Stomach smooth muscle (tissue), 2 donors: ENCODE measurements at regions not wholly inside any gene's neighbourhood (a gene's known extent, or its start where the extent isn't known, plus 50 kb on each side); places are given as distances from the start of the nearest gene placed in this dataset.
"Not testable (repeated sequence)": the region's sequence is repeated elsewhere in the genome, so short reads cannot be mapped to it uniquely, and the experiment has no call there.

Experiments used
- H3K27ac ChIP-seq: one replicate; pipeline ENCODE4 v1.7.0; 2013; ENCODE audit warnings: mild to moderate bottlenecking, low read length, inconsistent platforms
- H3K27me3 ChIP-seq, 2 donors: one replicate each; pipeline ENCODE4 v1.7.0; 2013; ENCODE audit warnings: low read length in 2 of 2; ENCODE audit not compliant: insufficient read depth in 2 of 2, control insufficient read depth in 1 of 2
- H3K36me3 ChIP-seq, 2 donors: one replicate each; pipeline ENCODE4 v1.7.0; 2013; ENCODE audit warnings: low read length in 2 of 2; ENCODE audit not compliant: control insufficient read depth in 2 of 2, insufficient read depth in 2 of 2
- H3K4me1 ChIP-seq: one replicate; pipeline ENCODE4 v1.7.0; 2013; ENCODE audit warnings: low read length; ENCODE audit not compliant: control insufficient read depth, insufficient read depth
- H3K4me3 ChIP-seq, 2 donors: one replicate each; pipeline ENCODE4 v1.7.0; 2013; ENCODE audit warnings: low read length in 2 of 2
- H3K9ac ChIP-seq, 2 donors: one replicate each; pipeline ENCODE4 v1.7.0; 2013; ENCODE audit warnings: low read length in 2 of 2, mild to moderate bottlenecking in 1 of 2
- H3K9me3 ChIP-seq, 2 donors: one replicate each; pipeline ENCODE4 v1.7.0; 2013; ENCODE audit warnings: low read length in 2 of 2; ENCODE audit not compliant: control insufficient read depth in 2 of 2
- donor health status: healthy.
- donor health status: Pancreatic carcinoma.

DNA sequence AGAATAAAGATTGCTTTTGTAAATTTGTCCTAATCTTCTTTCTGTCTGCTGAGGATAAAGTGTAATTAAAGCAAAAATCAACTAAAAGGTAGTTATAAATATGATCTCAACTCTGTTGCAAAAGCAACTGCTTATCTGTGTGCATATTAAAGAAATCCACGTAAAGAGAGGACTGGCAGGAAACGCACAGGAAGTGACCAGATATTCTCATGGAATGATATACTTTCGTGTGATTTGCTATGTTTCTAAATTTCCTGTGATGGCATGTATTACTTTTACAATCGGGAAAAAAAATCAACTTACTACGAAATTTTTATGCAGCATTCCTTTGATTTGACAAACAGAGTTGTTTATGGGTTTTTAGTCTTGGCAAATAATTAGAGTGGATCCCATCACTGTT lies 75.4 kb downstream of the RGS2 start:
- Histone ChIP-seq H3K27ac (no peak overlapping the region), H3K36me3 (no peaks in the 10 kb centered on the region), H3K4me1 (no peaks in the 10 kb centered on the region), H3K4me3 (no peak overlapping the region), H3K27me3 (no peaks in the 10 kb centered on the region), H3K9ac (no peak overlapping the region), H3K9me3 (no peaks in the 10 kb centered on the region)

DNA sequence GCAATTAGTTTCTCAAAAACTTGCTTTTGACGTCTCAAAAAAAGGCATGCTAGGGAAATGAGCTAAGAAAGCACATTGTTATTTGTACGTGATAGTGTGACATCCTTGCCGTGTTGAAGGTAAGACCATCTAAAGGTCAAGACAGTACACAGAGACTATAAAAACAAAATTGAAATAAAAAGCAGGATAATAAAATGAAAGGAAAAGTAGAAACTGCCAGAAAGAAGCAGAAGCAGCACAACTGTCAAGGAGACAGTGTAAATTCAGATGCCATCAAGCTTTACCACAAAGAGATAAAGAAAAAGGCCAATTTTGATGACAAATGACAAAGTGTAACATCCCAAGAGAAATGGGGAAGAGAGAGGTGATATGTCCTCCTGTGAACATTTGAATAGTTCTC lies 76.5 kb downstream of the RGS2 start:
- H3K27me3 ChIP-seq, H3K27ac ChIP-seq, H3K4me1 ChIP-seq, H3K4me3 ChIP-seq, H3K9me3 ChIP-seq, H3K9ac ChIP-seq, H3K36me3 ChIP-seq: not testable (repeated sequence)

DNA sequence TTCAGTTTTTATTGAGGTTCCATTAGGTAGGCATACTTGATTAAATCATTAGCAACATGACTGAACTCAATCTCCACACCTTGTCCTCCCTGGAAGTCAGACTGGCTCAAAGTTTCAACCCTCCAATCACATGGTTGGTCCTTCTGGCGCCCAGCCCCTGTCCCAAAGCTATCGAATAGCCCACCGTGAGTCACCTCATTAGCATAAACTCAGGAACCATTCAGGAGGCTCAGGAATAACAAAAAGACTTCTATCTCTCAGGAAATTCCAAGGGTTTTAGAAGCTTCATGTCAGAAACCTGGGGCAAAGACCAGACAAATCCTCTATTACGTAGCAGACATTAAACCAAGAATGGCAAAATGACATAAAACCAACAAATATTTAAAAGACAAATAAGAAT lies 78.6 kb downstream of the RGS2 start:
- H3K4me1 ChIP-seq: no peaks in the 10 kb centered on the region

DNA sequence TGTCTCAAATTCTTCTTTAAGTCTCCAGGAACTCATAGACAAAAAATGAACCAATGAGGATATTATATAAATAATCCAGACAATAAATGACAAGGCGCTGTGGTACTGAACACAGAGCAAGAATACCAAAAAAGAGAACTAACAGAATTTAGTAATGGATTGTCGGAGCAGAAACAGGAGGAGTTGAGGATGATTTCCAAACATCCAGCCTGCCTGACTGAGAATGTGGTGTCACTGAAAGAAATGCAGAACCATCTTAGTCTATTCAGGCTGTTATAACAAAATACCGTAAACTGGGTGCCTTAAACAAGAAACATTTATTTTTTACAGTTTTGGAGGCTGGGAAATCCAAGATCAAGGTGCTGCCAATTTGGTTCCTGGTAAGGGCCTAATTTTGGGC lies 79.7 kb downstream of the RGS2 start:
- Histone ChIP-seq H3K9ac (no peak overlapping the region), H3K4me1 (no peaks in the 10 kb centered on the region), H3K4me3 (no peak overlapping the region), H3K36me3 (no peaks in the 10 kb centered on the region), H3K27me3 (no peaks in the 10 kb centered on the region), H3K9me3 (no peaks in the 10 kb centered on the region), H3K27ac (no peak overlapping the region)

More for the DNA sequence above, 78.6 kb downstream of the RGS2 start:
- Histone ChIP-seq H3K4me3 (no peak overlapping the region), H3K9me3 (no peaks in the 10 kb centered on the region), H3K9ac (no peak overlapping the region), H3K27ac (no peak overlapping the region), H3K27me3 (no peaks in the 10 kb centered on the region), H3K36me3 (no peaks in the 10 kb centered on the region)

DNA sequence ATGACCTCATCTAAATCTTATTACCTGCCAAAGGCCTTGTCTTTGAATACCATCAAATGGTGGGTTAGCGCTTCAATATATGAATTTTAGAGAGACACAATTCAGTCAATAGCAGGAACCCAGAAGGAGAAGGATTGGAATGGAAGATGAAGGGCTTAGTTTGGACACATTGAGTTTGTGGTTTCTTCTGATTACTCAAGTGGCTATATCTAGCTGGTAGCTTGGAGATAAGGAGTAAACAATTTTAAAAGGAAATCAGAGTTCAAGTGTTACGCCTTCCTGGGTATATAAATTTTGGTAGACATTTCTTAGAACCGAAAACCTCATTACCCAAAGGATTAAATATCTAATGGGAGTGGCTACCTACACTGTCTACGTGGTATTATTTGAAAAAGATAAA lies 80.2 kb downstream of the RGS2 start:
- Histone ChIP-seq H3K36me3 (no peaks in the 10 kb centered on the region), H3K9ac (no peak overlapping the region), H3K9me3 (no peaks in the 10 kb centered on the region), H3K27ac (no peak overlapping the region), H3K4me1 (no peaks in the 10 kb centered on the region), H3K27me3 (no peaks in the 10 kb centered on the region), H3K4me3 (no peak overlapping the region)

DNA sequence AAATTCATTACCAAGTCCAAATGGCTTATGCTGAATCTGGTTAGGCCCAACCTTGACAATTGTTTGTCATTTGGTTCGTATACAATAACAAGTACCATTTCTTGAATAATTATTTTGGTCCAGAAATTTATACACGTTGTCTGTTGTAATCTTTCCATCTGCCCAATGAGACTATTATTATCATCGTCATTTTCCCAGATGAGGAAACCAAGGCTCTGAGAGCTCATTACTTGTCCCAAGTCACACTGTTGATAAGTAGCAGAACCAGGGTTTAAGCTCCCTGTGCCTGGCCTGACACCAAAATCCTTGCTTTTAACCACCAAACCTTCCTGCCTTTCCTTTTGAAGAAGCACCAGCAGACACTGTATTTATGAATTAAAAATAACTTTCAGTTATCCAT lies 81.3 kb downstream of the RGS2 start:
- no peaks in the 10 kb centered on the region for H3K36me3 ChIP-seq
- H3K4me1 ChIP-seq: no peaks in the 10 kb centered on the region
- H3K27ac ChIP-seq: no peak overlapping the region
- no peak overlapping the region for H3K4me3 ChIP-seq
- H3K9ac ChIP-seq: no peak overlapping the region
- H3K9me3 ChIP-seq: no peaks in the 10 kb centered on the region
- no peaks in the 10 kb centered on the region for H3K27me3 ChIP-seq

DNA sequence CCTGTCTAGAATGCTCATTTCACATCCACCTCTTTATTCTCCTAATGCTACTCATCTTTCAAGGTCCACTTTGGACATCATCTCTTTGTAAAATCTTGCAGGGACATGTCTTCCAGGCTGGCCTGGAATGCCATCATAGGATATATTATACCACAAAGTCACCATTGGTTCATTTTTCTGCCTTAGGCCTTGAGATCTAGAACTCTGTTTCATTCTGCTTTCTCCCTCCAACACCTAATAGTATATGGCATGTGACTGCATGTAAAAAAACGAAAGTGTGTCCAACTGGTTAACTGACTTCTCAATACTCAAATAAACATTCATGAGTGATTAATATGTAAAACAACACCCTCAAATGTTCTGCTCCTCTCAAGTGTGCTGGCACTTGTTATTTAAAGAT lies 84.1 kb downstream of the RGS2 start:
- no peak overlapping the region for H3K4me3 ChIP-seq
- H3K9me3 ChIP-seq: no peaks in the 10 kb centered on the region
- no peak overlapping the region for H3K27ac ChIP-seq
- H3K36me3 ChIP-seq: no peaks in the 10 kb centered on the region
- H3K4me1 ChIP-seq: no peaks in the 10 kb centered on the region
- H3K9ac ChIP-seq: no peak overlapping the region
- H3K27me3 ChIP-seq: no peaks in the 10 kb centered on the region

DNA sequence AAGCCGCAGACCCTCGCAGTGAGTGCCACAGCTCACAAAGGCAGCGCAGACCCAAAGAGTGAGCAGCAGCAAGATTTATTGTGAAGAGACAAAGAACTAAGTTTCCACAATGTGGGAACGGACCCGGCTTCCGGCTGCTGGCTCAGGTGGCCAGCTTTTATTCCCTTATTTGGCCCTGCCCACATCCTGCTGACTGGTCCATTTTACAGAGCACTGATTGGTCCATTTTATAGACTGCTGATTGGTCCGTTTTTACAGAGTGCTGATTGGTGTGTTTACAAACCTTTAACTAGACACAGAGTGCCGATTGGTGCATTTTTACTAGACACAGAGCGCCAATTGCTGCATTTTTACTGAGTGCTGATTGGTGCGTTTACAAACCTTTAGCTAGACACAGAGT lies 86.6 kb downstream of the RGS2 start:
- not testable (repeated sequence) for H3K36me3 ChIP-seq, H3K27ac ChIP-seq, H3K4me1 ChIP-seq, H3K9ac ChIP-seq, H3K27me3 ChIP-seq, H3K9me3 ChIP-seq, H3K4me3 ChIP-seq

DNA sequence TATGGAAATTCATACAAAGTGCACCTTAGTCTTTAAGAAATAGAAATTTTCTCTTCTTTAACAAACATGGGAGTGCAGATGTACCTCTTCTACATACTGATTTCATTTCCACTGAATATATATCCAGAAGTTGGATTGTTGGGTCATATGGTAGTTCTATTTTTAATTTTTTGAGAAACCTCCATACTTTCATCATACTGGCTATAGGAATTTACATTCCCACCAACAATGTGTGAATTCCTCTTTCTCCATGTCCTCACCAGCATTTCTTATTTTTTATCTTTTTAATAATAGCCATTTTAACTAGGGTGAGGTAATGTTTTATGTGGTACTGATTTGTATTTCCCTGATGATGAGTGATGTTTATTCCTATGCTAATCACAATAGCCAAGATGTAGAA lies 87.5 kb downstream of the RGS2 start:
- no peaks in the 10 kb centered on the region for H3K9me3 ChIP-seq
- no peaks in the 10 kb centered on the region for H3K36me3 ChIP-seq
- no peak overlapping the region for H3K4me3 ChIP-seq
- no peak overlapping the region for H3K9ac ChIP-seq
- no peak overlapping the region for H3K27ac ChIP-seq
- H3K4me1 ChIP-seq: no peaks in the 10 kb centered on the region
- no peaks in the 10 kb centered on the region for H3K27me3 ChIP-seq

DNA sequence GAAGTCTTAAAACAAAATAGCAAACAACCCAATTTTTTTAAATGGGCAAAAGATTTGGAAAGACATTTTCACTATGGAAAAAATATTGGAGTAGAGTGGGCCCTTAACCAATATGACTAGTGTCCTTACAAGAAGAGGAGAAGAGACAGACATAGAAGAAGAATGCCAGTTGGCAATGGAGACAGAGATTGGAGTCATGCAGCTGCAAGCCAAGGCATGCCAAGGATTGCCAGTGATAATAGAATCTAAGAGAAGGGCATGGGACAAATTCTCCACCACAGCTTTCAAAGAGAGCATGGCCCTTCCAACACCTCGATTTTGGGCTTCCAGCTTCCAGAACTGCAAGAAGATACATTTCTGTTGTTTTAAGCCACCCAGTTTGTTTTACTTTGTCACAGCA lies 92.7 kb downstream of the RGS2 start:
- no peaks in the 10 kb centered on the region for H3K9me3 ChIP-seq
- H3K27ac ChIP-seq: no peak overlapping the region
- no peaks in the 10 kb centered on the region for H3K4me1 ChIP-seq
- no peaks in the 10 kb centered on the region for H3K36me3 ChIP-seq
- no peak overlapping the region for H3K9ac ChIP-seq
- no peak overlapping the region for H3K4me3 ChIP-seq
- H3K27me3 ChIP-seq: no peaks in the 10 kb centered on the region

DNA sequence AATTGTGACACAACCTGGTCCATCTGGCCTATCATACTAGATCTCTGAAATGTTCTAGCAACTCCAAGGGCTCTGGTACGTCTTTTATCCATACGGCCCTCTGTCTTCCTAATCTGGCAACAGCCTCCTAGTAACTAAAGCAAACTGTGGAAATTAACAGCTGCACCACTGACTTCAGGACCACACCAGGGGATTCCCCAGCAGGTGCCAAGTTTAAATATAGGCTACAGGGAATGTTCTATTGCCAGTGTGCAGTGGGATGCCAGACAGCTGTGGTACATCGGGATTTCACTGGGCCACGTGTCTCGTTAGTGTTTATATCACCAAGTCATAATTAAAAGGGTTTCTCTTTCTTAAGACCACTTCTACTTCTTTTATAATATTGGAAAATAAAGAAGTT lies 94.3 kb downstream of the RGS2 start:
- H3K4me1 ChIP-seq: peaks cover 3% of the 10 kb centered on the region
- no peak overlapping the region for H3K4me3 ChIP-seq
- H3K27ac ChIP-seq: no peak overlapping the region
- H3K9me3 ChIP-seq: no peaks in the 10 kb centered on the region
- H3K36me3 ChIP-seq: no peaks in the 10 kb centered on the region
- H3K9ac ChIP-seq: no peak overlapping the region
- no peaks in the 10 kb centered on the region for H3K27me3 ChIP-seq

DNA sequence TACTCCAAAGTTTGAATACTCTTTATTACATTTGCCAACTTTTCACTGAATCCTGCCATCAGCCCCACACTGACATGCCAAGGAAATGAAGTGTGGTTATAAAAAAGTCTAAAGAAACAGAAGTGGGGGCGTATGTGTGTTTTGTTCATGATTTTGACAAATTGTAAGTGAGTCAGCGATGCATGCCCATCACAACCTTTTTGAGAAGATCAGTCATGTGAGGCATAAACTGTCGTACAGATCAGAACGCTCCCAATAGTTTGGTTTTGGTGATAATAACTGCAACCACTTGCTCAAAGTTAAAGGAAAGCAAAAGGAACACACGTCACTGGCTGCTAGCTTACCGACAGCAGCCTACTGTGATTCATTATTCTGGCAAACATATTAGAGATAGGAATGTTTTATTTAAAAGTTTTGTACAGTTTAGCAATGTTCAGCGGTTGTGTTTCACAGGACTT lies 95.6 kb downstream of the RGS2 start:
- Histone ChIP-seq H3K9me3 (no peaks in the 10 kb centered on the region), H3K4me1 (peaks cover 5% of the 10 kb centered on the region), H3K27ac (no peak overlapping the region), H3K9ac (peak overlapping the region in 1 of 2 donors; percentile 6), H3K4me3 (peak overlapping the region in 1 of 2 donors; percentile 61), H3K27me3 (no peaks in the 10 kb centered on the region), H3K36me3 (no peaks in the 10 kb centered on the region)
